K562 (cell line): ENCODE measurements at regions not wholly inside any gene's neighbourhood (a gene's known extent, or its start where the extent isn't known, plus 50 kb on each side); places are given as distances from the start of the nearest gene placed in this dataset.

Experiments
- ATAC-seq: fragments of 200-7000 bp; cut with Tn5 transposase; 3 replicates; pipeline ENCODE4 v1.9.1; 2020; ENCODE audit warnings: moderate library complexity
- BruUV-seq: library from RNA; stranded (reverse); fragments of 400-500 nt; replicated peaks from 2 replicates; lab custom pipeline; 2021; lab: Mats Ljungman, UMichigan
- CTCF ChIA-PET: fragments of 300-600 bp; formaldehyde crosslinking; extraction: SDS; loops from one replicate; lab custom pipeline; 2021; ENCODE audit warnings: low intra/inter-chr PET ratio; lab: Yijun Ruan, JAX
- POLR2A ChIA-PET: fragments of 300-600, 350-650 bp; sonication (Branson Sonifier 250); formaldehyde crosslinking; extraction: SDS; loops from one replicate; lab custom pipeline; 2021; ENCODE audit warnings: antibody characterized with exemption, inconsistent platforms; lab: Yijun Ruan, JAX
- DNase-seq, 4 experiments: peaks; one replicate each; pipeline versions ENCODE4 v3.0.0 to v3.0.0-alpha.2; 2011 to 2018; ENCODE audit warnings: low spot score in 3 of 4, mixed read lengths in 3 of 4; ENCODE audit errors: extremely low read depth in 1 of 4
- FAIRE-seq: peaks from 2 replicates; lab custom pipeline; 2011; peaks lifted over from hg19 to GRCh38; lab: Jason Lieb, UNC
- H2AFZ ChIP-seq: 2 replicates; pipeline ENCODE4 v1.6.0; 2011; ENCODE audit warnings: low read depth, low read length, control low read depth, inconsistent platforms
- H3K27ac ChIP-seq: fragments of 200-600 bp; 3 replicates; pipeline ENCODE4 v1.8.0; 2011; ENCODE audit warnings: low read depth, mild to moderate bottlenecking, control low read depth, inconsistent platforms, low read length, moderate library complexity, mixed read lengths; ENCODE audit errors: extremely low read depth
- H3K27me3 ChIP-seq, 2 experiments: fragments of 300-600 bp in 1 of 2; 2 replicates in 1 of 2; 3 replicates in 1 of 2; pipeline versions ENCODE4 v1.6.0 to v1.8.0; 2011; ENCODE audit warnings: inconsistent platforms in 2 of 2, low read length in 2 of 2, mild to moderate bottlenecking in 1 of 2, mixed read lengths in 1 of 2, moderate library complexity in 1 of 2; ENCODE audit not compliant: control insufficient read depth in 2 of 2, insufficient read depth in 2 of 2
- H3K36me3 ChIP-seq: fragments of 300-600 bp; 3 replicates; pipeline ENCODE4 v1.8.0; 2011; ENCODE audit warnings: mild to moderate bottlenecking, low read length, inconsistent platforms; ENCODE audit not compliant: control insufficient read depth, insufficient read depth
- H3K4me1 ChIP-seq, 2 experiments: fragments of 200-600 bp in 1 of 2; replicated peaks in 1 of 2; 2 replicates in 1 of 2; 3 replicates in 1 of 2; pipeline versions ENCODE4 v1.5.1 to v1.8.0; 2011; ENCODE audit warnings: inconsistent platforms in 2 of 2, low read length in 2 of 2, mild to moderate bottlenecking in 1 of 2, mixed read lengths in 1 of 2, moderate library complexity in 1 of 2; ENCODE audit not compliant: control insufficient read depth in 2 of 2, insufficient read depth in 2 of 2
- H3K4me2 ChIP-seq: 2 replicates; pipeline ENCODE4 v1.6.1; 2011; ENCODE audit warnings: low read length, control low read depth, inconsistent platforms, mixed read lengths; ENCODE audit not compliant: insufficient read depth
- H3K4me3 ChIP-seq: fragments of 200-600 bp; sonication (generic), shearing (Covaris generic); 2 replicates; pipeline ENCODE4 v1.5.1; 2016; ENCODE audit warnings: control low read depth, inconsistent platforms
- H3K79me2 ChIP-seq: fragments of 200-600 bp; 3 replicates; pipeline ENCODE4 v1.8.0; 2011; ENCODE audit warnings: low read length, inconsistent platforms; ENCODE audit not compliant: control insufficient read depth, insufficient read depth
- H3K9ac ChIP-seq, 2 experiments: 2 replicates each; pipeline versions ENCODE4 v1.6.0 to v1.6.1; 2011; ENCODE audit warnings: low read depth in 2 of 2, low read length in 2 of 2, control low read depth in 1 of 2, inconsistent platforms in 1 of 2, mild to moderate bottlenecking in 1 of 2, mixed read lengths in 1 of 2; ENCODE audit not compliant: insufficient read depth in 1 of 2
- H3K9me1 ChIP-seq: one replicate; pipeline ENCODE4 v1.6.0; 2011; ENCODE audit warnings: inconsistent platforms, mild to moderate bottlenecking, low read length, moderate library complexity; ENCODE audit not compliant: control insufficient read depth, insufficient read depth
- H3K9me3 ChIP-seq: replicated peaks from 2 replicates; pipeline ENCODE4 v1.5.1; 2011; ENCODE audit warnings: low read depth, low read length, inconsistent platforms; ENCODE audit not compliant: control insufficient read depth, insufficient read depth
- H4K20me1 ChIP-seq: replicated peaks from 2 replicates; pipeline ENCODE4 v1.6.1; 2011; ENCODE audit warnings: low read length, inconsistent platforms, mixed read lengths; ENCODE audit not compliant: control insufficient read depth, insufficient read depth
- ARID3A ChIP-seq: IDR thresholded peaks from 2 replicates; pipeline ENCODE4 v1.6.1; 2012; ENCODE audit warnings: low read depth, low read length, improper control_type of control experiment, borderline replicate concordance
- NUFIP1 ChIP-seq: fragments of 450-650 bp; IDR thresholded peaks from 2 replicates; pipeline ENCODE4 v1.6.1; 2018; ENCODE audit not compliant: partially characterized antibody
- PURB ChIP-seq: sonication (generic); formaldehyde crosslinking; IDR thresholded peaks from 2 replicates; pipeline ENCODE4 v1.9.0; 2021; ENCODE audit warnings: low read depth, mild to moderate bottlenecking, missing genetic modification reagents
- SAP30 ChIP-seq: fragments of 200-600 bp; sonication (generic); IDR thresholded peaks from 2 replicates; pipeline ENCODE4 v1.6.1; 2012; ENCODE audit warnings: borderline replicate concordance, low read depth, mild to moderate bottlenecking, moderate library complexity, low read length, control low read depth, inconsistent platforms; ENCODE audit not compliant: insufficient read depth, poor library complexity, severe bottlenecking
- WGBS: fragments of 100-300 bp; shearing (Covaris generic); methylation state at CpG from one replicate; pipeline ENCODE4 v1.1.6; 2016; ENCODE audit warnings: low coverage, mixed read lengths; ENCODE audit not compliant: insufficient coverage; ENCODE audit errors: missing lambda C conversion rate; 5-methylcytosine and 5-hydroxymethylcytosine counted together
- in situ Hi-C: fragments of 300-500 bp; cut with MboI; formaldehyde crosslinking; loops from 4 replicates; pipeline ENCODE4 v1.15.0; 2018; ENCODE audit warnings: inconsistent platforms, mixed read lengths
- intact Hi-C: fragments of 100-400 bp; cut with micrococcal nuclease; formaldehyde crosslinking; loops from 2 replicates; pipeline ENCODE4 v1.14.2; 2022
- TF ChIP-seq, protein P1 (sequence below): fragments of 200-600 bp; sonication (generic); IDR thresholded peaks from one replicate; pipeline ENCODE4 v1.6.1; 2012; ENCODE audit warnings: mild to moderate bottlenecking, low read depth, low read length, inconsistent platforms
- TF ChIP-seq, protein P2 (sequence below): fragments of 450-650 bp; IDR thresholded peaks from one replicate; pipeline ENCODE4 v1.6.1; 2018; ENCODE audit warnings: mild to moderate bottlenecking, moderate library complexity; ENCODE audit not compliant: partially characterized antibody

- no peak for FAIRE-seq
- TF ChIP-seq SAP30 (no peak), ARID3A (no peak), NUFIP1 (no peak), PURB (CRISPR knock-in tag) (no peak)
- TF ChIP-seq, protein P1, sequence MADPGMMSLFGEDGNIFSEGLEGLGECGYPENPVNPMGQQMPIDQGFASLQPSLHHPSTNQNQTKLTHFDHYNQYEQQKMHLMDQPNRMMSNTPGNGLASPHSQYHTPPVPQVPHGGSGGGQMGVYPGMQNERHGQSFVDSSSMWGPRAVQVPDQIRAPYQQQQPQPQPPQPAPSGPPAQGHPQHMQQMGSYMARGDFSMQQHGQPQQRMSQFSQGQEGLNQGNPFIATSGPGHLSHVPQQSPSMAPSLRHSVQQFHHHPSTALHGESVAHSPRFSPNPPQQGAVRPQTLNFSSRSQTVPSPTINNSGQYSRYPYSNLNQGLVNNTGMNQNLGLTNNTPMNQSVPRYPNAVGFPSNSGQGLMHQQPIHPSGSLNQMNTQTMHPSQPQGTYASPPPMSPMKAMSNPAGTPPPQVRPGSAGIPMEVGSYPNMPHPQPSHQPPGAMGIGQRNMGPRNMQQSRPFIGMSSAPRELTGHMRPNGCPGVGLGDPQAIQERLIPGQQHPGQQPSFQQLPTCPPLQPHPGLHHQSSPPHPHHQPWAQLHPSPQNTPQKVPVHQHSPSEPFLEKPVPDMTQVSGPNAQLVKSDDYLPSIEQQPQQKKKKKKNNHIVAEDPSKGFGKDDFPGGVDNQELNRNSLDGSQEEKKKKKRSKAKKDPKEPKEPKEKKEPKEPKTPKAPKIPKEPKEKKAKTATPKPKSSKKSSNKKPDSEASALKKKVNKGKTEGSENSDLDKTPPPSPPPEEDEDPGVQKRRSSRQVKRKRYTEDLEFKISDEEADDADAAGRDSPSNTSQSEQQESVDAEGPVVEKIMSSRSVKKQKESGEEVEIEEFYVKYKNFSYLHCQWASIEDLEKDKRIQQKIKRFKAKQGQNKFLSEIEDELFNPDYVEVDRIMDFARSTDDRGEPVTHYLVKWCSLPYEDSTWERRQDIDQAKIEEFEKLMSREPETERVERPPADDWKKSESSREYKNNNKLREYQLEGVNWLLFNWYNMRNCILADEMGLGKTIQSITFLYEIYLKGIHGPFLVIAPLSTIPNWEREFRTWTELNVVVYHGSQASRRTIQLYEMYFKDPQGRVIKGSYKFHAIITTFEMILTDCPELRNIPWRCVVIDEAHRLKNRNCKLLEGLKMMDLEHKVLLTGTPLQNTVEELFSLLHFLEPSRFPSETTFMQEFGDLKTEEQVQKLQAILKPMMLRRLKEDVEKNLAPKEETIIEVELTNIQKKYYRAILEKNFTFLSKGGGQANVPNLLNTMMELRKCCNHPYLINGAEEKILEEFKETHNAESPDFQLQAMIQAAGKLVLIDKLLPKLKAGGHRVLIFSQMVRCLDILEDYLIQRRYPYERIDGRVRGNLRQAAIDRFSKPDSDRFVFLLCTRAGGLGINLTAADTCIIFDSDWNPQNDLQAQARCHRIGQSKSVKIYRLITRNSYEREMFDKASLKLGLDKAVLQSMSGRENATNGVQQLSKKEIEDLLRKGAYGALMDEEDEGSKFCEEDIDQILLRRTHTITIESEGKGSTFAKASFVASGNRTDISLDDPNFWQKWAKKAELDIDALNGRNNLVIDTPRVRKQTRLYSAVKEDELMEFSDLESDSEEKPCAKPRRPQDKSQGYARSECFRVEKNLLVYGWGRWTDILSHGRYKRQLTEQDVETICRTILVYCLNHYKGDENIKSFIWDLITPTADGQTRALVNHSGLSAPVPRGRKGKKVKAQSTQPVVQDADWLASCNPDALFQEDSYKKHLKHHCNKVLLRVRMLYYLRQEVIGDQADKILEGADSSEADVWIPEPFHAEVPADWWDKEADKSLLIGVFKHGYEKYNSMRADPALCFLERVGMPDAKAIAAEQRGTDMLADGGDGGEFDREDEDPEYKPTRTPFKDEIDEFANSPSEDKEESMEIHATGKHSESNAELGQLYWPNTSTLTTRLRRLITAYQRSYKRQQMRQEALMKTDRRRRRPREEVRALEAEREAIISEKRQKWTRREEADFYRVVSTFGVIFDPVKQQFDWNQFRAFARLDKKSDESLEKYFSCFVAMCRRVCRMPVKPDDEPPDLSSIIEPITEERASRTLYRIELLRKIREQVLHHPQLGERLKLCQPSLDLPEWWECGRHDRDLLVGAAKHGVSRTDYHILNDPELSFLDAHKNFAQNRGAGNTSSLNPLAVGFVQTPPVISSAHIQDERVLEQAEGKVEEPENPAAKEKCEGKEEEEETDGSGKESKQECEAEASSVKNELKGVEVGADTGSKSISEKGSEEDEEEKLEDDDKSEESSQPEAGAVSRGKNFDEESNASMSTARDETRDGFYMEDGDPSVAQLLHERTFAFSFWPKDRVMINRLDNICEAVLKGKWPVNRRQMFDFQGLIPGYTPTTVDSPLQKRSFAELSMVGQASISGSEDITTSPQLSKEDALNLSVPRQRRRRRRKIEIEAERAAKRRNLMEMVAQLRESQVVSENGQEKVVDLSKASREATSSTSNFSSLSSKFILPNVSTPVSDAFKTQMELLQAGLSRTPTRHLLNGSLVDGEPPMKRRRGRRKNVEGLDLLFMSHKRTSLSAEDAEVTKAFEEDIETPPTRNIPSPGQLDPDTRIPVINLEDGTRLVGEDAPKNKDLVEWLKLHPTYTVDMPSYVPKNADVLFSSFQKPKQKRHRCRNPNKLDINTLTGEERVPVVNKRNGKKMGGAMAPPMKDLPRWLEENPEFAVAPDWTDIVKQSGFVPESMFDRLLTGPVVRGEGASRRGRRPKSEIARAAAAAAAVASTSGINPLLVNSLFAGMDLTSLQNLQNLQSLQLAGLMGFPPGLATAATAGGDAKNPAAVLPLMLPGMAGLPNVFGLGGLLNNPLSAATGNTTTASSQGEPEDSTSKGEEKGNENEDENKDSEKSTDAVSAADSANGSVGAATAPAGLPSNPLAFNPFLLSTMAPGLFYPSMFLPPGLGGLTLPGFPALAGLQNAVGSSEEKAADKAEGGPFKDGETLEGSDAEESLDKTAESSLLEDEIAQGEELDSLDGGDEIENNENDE: no peak
- TF ChIP-seq, protein P2, sequence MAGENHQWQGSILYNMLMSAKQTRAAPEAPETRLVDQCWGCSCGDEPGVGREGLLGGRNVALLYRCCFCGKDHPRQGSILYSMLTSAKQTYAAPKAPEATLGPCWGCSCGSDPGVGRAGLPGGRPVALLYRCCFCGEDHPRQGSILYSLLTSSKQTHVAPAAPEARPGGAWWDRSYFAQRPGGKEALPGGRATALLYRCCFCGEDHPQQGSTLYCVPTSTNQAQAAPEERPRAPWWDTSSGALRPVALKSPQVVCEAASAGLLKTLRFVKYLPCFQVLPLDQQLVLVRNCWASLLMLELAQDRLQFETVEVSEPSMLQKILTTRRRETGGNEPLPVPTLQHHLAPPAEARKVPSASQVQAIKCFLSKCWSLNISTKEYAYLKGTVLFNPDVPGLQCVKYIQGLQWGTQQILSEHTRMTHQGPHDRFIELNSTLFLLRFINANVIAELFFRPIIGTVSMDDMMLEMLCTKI: no peak
These were observed 70.1 kb downstream of the PJA1 start for GRCh38 chrX:69094977-69095669.

More at GRCh38 chrX:69094977-69095669, 70.1 kb downstream of the PJA1 start:
- ATAC-seq: no peak
- 10% methylated on average over 1 of the region's 3 CpGs for WGBS
- no peak overlapping the region for H3K4me2 ChIP-seq
- H3K9ac ChIP-seq: no peak overlapping the region
- H3K27me3 ChIP-seq: no peaks in the 10 kb centered on the region; a peak in 1 of 5 replicates
- in situ Hi-C loops: no loop called here
- no peaks in the 10 kb centered on the region for H3K9me3 ChIP-seq
- no peaks in the 10 kb centered on the region for H3K79me2 ChIP-seq
- BruUV-seq: no TSS peak
- H2AFZ ChIP-seq: no peak overlapping the region
- H4K20me1 ChIP-seq: no peaks in the 10 kb centered on the region
- H3K4me3 ChIP-seq: no peak overlapping the region
- peaks cover 0 to 4% of the 10 kb centered on the region in 2 experiments; a peak in 2 of 5 replicates for H3K4me1 ChIP-seq
- H3K9me1 ChIP-seq: no peaks in the 10 kb centered on the region
- CTCF ChIA-PET: interaction anchor here (0.6 to 2.2 kb wide), 2 partner anchors 77 to 127 kb away, joined by 3 to 9 read pairs; no protein-coding TSS in a partner anchor
- no peak for DNase-seq
- intact Hi-C loops: loop anchor here (5.0 kb wide), 1 partner anchor 127 kb away; no protein-coding TSS in a partner anchor
- H3K36me3 ChIP-seq: no peaks in the 10 kb centered on the region
- no peak overlapping the region for H3K27ac ChIP-seq
- POLR2A ChIA-PET: no interaction called here
